NCI-H128 (cell line): ENCODE measurements at regions not wholly inside any gene's neighbourhood (a gene's known extent, or its start where the extent isn't known, plus 50 kb on each side); places are given as distances from the start of the nearest gene placed in this dataset.

ENCODE experiments used
- DNase-seq: peaks from one replicate; lab custom pipeline; 2025; ENCODE audit not compliant: unreplicated experiment; lab: John Stamatoyannopoulos, UW

- DNase-seq: peak; percentile 33
Observed at GRCh38 chr12:98053202-98053601, 462.2 kb upstream of the TMPO start.

DNA sequence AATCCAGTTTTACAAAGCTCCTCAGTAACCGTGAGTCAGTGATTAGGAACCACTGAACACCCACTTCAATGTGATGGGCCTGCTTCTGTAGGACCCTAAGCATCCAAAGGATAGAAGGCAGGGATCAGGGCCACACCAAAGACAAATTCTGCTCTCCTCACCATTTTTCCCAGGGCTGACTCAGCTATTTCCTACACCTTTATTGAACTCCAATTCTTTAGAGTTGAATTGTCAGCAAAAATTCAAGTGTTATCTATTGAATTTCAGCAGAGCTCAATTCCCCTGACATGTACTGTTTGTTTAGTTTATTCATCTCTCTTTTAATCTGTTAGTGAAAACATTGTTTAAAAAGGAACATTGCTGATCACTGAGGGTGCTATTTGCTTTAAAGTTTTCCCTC, 457.7 kb upstream of the TMPO start:
- no peak for DNase-seq

- DNase-seq: no peak
Observed at GRCh38 chr12:98058213-98058612, 457.2 kb upstream of the TMPO start.

GRCh38 chr12:98058838-98059237, 456.6 kb upstream of the TMPO start:
- peak; percentile 12 for DNase-seq

GRCh38 chr12:98059659-98060343, 455.6 kb upstream of the TMPO start:
- DNase-seq: no peak

GRCh38 chr12:98060411-98060810, 455.0 kb upstream of the TMPO start:
- DNase-seq: no peak

DNA sequence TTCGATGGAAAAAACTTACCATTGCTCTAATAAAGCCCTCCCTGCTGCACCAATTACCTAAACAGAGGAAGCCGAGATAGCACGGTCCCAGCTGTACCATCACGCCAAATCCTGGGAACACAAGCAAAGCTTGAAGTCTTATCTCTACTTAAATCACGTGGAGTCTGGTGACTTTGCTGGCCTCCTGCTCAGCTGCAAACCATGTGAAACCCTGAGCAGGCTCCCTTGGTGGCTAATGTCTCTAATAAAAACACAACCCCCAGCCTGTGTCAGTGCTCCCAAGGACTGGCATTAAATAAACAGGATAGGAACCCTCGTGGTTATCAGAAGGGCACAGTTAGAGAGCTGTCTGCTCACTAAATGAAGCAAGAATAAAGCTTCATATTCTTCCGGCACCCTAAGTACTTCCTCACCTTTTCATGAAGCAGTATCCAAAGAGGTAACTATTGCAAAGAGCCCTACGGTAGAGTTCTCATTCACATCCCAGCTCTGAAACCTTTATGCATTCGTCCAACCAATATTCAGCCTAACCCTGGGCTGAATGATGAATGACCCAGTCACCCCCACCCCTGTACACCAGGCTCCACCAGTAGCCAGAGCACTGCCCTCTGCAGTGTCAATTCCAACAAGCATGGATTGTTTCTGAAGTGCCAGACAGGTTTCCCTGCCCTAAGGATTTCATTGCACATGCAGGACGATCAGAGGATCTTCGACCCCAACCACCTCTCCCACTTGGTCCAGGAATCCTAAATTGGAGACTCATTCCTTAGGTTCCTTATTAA, 452.7 kb upstream of the TMPO start:
- DNase-seq: no peak

DNA sequence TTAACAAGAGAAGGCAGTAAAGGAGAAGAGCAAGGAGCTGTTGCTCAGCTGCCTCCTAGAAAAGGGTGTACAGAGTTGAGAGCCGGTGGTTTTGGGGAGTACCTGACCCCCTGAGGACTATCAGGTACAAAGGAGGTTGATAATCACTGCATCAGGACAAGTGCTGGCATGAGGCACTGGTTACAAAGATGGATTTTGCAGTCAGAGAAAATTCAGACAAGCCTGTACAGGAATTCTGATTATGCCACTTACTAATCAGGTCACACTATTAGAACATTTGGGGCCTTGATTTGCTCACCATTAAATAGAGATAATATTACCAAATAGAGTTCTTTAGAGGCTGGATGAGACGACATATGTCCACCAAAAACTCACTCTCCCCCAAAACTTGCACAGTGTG, 450.9 kb upstream of the TMPO start:
- no peak for DNase-seq

DNA sequence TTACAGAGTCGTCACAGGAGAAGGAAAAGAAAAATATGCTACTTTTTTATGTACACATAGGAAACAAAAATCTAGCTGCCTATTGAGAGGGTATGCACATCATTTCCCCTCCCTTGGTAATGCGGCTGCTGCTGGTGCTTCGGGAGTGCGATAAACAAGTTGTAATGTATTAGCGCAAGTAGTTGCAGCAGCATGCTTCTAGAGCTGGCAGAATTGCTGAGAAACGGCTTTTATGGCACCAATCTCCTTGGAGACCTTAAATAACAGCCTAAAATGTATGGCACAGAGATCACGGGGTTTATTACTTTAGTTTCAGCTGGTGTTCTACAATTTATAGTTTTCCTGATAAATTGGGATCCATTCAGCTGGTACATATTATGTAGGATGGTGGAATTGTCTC, 447.6 kb upstream of the TMPO start:
- no peak for DNase-seq

GRCh38 chr12:98073610-98074009, 441.8 kb upstream of the TMPO start:
- DNase-seq: no peak

GRCh38 chr12:98074286-98074685, 441.1 kb upstream of the TMPO start:
- no peak for DNase-seq

DNA sequence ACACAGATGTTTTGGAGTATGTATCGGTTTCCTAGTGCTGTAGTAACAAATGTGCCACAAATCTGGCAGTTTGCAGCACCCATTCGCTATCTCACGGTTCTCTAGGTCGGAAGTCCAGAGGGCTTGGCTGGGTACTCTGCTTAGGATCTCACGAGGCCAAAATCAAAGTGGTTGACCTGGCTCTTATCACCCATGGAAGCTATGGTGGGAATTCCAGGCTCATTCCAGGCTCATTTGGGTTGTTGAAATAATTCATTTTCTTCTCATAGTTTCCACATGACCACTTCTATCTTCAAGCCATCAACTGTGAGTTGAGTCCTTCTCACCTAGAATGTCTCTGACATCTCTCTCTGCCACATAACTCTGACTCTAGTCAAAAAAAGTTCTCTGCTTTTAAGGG, 431.0 kb upstream of the TMPO start:
- DNase-seq: no peak

DNA sequence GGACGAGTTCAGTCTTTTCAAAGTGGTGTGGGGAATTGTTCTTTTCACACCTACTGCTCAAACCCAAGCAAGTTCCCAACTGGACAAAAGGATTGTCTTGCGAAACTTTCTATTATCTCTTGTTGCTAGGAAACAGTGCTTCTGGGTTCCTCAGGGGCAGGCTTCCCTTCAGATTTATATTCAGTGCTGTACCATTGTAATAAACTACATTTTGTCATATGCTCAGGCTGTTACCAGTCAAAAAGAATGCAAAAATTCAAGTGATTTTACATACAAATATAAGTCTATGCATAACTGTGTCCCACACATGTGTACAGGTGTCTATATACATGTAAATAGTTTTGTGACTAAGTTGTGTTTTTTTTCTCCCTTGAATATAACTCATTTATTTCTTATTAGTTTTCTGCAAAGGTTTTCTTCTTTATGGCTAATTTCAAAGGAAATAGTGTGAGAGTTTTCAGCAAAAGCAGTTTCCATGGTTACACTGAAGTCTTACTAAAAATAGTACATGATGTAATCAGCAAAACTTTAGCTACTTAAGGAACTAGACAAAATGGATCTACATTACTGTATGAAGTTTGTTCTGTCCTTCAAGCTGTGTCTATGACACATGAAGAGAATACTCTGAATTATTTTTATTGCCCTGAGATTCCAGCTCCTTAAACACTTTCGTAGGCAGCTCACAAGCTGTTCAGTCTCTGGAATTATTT, 430.2 kb upstream of the TMPO start:
- no peak for DNase-seq

DNA sequence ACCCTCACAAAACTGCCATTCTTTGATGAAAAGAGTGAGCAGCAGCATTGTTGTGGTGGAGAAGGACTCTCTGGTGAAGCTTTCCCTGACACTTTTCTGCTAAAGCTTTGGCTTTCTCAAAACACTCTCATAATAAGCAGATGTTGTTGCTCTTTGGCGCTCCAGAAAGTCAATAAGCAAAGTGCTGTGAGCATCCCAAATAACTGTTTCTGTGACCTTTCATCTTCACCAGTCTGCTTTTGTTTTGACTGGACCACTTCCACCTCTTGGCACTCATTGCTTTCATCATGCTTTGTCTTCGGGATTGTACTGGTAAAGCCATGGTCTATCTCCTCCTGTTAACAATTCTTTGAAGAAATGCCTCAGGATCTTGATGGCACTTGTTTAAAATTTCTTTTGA, 424.7 kb upstream of the TMPO start:
- no peak for DNase-seq

DNA sequence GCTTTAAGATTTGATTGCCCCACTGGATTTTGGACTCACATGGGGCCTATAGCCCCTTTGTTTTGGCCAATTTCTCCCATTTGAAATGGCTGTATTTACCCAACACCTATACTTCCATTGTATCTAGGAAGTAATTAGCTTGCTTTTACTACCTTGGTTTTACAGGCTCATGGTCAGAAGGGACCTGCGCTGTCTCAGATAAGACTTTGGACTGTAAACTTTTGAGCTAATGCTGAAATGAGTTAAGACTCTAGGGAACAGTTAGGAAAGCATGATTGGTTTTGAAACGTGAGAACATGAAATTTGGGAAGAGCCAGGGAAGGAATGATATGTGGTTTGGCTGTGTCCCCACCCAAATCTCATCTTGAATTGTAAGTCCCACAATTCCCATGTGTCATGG, 419.0 kb upstream of the TMPO start:
- DNase-seq: no peak

- no peak for DNase-seq
Observed at GRCh38 chr12:98106031-98106683, 409.2 kb upstream of the TMPO start.

GRCh38 chr12:98109266-98109665, 406.1 kb upstream of the TMPO start:
- no peak for DNase-seq

DNA sequence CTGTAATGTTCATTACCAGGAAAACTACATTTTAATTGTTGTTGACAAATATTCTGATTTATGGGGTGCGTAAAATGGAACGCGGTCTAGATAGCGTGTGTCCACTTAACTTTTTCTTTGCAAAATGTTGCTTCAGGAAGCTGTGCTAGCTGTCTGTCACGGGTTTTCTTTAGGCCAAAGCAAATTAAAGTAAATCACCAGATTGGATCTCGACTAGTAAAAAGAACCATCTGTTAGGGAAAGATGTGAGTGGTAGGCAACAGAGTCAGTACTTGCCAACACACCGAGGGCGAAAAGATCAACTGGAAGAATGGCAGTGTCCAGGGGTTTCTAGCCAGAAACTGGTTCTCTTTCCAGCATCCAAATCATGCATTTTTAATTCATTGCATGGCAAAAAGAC, 404.9 kb upstream of the TMPO start:
- no peak for DNase-seq

- no peak for DNase-seq
Observed at GRCh38 chr12:98113548-98113947, 401.8 kb upstream of the TMPO start.

GRCh38 chr12:98121963-98122362, 393.4 kb upstream of the TMPO start:
- DNase-seq: no peak

GRCh38 chr12:98123021-98123461, 392.3 kb upstream of the TMPO start:
- no peak for DNase-seq
